ENCODE measurements at regions not wholly inside any gene's neighbourhood (a gene's known extent, or its start where the extent isn't known, plus 50 kb on each side); places are given as distances from the start of the nearest gene placed in this dataset.

GRCh38 chr10:50988792-50989191 is 85.5 kb upstream of the PRKG1 start:
- TF ChIP-seq POLR2A (IDR thresholded peaks at IDR 0.05), result no peak
- TF ChIP-seq, protein P1, sequence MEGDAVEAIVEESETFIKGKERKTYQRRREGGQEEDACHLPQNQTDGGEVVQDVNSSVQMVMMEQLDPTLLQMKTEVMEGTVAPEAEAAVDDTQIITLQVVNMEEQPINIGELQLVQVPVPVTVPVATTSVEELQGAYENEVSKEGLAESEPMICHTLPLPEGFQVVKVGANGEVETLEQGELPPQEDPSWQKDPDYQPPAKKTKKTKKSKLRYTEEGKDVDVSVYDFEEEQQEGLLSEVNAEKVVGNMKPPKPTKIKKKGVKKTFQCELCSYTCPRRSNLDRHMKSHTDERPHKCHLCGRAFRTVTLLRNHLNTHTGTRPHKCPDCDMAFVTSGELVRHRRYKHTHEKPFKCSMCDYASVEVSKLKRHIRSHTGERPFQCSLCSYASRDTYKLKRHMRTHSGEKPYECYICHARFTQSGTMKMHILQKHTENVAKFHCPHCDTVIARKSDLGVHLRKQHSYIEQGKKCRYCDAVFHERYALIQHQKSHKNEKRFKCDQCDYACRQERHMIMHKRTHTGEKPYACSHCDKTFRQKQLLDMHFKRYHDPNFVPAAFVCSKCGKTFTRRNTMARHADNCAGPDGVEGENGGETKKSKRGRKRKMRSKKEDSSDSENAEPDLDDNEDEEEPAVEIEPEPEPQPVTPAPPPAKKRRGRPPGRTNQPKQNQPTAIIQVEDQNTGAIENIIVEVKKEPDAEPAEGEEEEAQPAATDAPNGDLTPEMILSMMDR (IDR thresholded peaks at IDR 0.05), result peak in 2 of 3 experiments; percentile 15 to 16
- no peak for TF ChIP-seq POLR2AphosphoS5 (IDR thresholded peaks at IDR 0.05; ENCODE audit: insufficient read depth in 1 of 2, low read depth in 1 of 2)

Data from vagina (tissue), 2 donors.